SW 1271 (cell line): ENCODE measurements at regions not wholly inside any gene's neighbourhood (a gene's known extent, or its start where the extent isn't known, plus 50 kb on each side); places are given as distances from the start of the nearest gene placed in this dataset.

Experiments used
- DNase-seq, 2 experiments: peaks; one replicate each; lab custom pipeline; 2025; lab: John Stamatoyannopoulos, UW

DNA sequence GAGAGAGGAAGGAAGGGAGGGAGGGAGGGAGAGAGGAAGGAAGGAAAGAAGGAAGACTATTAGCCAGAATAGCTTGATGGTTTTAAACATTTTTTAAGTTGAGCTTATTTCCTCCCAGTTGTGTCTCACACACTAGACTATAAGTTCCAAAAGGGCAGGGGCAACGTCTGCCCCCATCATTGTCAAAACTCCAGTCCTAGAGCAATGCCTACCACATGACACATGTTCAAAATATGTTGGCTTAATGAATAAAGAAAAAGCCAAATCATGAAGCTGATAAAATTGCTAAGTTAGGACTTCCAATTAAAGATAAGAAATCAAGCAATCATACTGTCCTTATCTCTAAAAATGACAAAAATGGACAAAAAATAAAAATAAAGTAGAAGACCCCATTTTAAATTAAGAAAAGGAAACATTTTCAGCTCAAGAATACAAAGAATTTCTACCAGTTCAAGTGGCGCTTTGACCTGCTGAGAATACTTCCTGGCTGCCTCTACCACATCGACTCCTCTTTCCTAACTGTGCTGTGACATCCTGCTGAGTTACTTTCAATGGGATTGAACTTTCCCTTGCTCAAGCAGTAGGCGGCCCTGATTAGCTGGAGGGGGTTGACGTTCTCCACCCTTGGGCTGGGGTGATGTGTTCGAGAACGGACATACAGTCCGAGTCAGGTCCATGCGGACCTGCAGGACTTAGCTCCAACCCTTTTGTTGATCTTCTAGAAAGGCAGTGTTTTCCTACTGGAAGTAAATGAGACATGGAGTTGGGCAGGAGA, 283.9 kb upstream of the FOXQ1 start:
- DNase-seq: no peak

DNA sequence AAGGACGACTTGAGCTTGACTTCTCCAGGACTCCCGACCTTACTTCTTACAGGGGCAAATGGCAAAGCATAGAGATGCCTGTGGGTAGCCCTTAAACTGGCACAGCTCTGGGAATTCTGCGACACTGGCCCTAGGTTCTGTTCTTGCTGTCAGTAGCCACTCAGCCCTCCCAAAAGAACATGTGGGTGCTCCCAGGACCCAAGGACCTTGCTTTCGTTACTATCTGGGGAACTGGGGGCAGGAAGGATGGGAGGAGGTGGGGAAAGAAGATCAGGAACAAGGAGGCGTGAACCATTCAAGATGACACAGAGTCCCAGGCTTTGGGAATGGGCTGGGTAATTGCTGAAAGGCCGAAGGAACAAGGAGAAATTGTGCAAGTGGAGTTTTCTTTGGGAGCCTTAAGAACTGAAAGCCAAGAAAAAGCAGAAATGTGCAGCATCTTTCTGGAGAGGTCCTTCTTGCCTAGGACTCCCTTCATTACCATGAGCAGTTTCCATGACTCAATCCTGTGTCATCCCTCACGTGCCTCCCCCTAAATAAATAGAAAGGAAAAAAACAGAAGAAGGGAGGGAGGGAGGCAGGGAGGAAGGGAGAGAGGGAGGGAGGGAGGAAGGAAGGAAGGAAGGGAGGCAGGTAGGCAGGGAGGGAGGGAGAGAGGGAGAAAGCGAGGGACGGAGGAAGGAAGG, 284.6 kb upstream of the FOXQ1 start:
- DNase-seq: no peak

GRCh38 chr6:1025821-1026220, 286.1 kb upstream of the FOXQ1 start:
- DNase-seq: no peak

- peak in 1 of 2 experiments; percentile 9 for DNase-seq
These were observed 287.3 kb upstream of the FOXQ1 start for GRCh38 chr6:1024587-1024986.

DNA sequence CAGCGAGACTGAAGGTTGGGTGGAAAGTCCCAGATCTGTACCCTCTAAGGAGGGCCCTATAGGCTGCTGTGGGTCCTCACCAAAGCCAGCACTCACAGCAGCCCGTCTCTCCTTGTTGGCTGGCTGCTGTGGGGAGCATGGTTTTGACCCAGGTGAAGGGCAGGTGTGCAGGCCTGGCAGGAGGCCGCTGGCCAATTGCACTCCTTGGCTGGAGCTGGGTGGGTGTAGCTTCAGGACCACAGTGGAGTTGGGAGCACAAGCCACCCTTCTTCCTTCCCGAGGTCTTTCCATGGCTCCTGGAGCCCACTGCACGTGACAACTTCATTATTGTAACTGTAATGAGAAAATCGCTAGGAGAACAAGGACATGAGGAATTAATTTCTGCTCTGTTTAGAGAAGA, 287.7 kb upstream of the FOXQ1 start:
- no peak for DNase-seq

- DNase-seq: no peak
These were observed 288.7 kb upstream of the FOXQ1 start for GRCh38 chr6:1023229-1023628.

DNA sequence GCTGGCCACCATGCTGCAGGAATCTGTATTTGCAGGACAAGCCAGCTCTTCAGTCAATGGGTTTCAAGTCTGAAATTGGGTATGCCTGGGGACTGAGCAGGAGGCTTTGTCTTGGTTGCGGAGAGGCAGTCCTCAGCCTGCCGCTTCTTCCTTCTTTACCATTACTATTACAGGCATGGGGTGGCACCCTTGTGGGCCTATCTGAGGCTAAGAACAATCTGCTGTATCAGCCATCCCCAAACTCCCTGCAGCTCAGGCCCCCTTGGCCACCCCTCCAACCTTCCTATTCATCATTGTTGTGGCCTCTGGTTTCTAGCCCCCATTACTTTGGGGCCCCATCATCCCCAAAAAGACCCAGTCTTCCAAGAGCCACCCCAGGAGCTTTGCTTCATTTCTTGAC, 289.2 kb upstream of the FOXQ1 start:
- no peak for DNase-seq

DNA sequence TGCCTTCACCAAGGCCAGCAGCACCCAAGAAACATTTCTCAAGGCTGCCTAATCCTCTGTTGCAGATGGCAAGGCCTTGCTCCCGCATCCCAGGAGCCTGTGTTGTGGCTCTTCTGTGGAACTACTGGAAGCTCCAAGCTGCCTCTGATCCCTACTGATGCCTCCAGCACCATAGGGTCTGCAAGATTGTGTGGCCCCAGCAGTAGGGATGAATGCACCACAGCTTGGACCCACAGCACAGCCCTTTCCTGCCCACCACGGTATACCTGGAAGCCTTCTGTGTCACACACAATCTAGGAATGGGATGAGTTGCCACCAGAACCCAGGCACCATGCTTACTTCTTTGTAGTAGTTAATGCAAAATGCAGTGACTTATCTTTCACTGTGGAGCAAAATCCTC, 291.1 kb upstream of the FOXQ1 start:
- no peak for DNase-seq

DNA sequence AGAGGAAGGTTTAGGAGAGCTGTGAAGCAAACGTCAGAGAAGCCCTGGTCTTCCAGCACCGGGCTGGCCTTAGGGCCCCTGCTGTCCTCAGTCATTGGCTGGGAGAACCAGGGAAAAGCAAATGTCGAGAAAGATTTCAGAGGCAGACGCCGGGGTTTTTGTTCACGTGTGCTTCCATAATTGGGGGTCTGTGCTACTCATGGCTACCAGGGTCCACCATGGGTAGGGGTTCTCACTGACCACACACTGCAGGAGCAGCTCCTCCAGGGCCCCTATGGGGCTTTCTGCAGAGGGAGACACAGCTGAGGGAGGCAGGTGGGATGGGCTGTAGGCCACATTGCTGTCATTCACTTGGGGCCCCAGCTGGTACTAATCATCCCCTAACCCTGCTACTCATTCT, 291.8 kb upstream of the FOXQ1 start:
- DNase-seq: no peak

DNA sequence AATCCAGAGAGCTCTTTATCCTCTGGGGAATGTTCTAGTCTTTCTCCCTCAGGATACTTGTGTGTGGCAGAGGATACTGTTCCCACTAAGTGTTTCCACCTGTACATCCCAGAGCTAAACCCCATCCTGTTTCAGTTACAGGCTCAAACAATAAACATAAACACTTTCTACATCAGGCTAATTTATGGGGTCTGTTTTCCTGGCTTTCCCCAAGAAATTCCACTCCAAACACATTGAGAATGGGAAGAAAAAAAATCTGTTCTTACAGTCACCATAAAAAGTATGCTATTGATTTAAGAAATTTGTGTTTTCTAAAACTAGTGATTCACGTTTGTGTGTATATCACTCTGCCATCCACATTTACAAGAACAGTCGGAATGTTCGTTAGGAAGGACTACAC, 293.9 kb upstream of the FOXQ1 start:
- DNase-seq: no peak

DNA sequence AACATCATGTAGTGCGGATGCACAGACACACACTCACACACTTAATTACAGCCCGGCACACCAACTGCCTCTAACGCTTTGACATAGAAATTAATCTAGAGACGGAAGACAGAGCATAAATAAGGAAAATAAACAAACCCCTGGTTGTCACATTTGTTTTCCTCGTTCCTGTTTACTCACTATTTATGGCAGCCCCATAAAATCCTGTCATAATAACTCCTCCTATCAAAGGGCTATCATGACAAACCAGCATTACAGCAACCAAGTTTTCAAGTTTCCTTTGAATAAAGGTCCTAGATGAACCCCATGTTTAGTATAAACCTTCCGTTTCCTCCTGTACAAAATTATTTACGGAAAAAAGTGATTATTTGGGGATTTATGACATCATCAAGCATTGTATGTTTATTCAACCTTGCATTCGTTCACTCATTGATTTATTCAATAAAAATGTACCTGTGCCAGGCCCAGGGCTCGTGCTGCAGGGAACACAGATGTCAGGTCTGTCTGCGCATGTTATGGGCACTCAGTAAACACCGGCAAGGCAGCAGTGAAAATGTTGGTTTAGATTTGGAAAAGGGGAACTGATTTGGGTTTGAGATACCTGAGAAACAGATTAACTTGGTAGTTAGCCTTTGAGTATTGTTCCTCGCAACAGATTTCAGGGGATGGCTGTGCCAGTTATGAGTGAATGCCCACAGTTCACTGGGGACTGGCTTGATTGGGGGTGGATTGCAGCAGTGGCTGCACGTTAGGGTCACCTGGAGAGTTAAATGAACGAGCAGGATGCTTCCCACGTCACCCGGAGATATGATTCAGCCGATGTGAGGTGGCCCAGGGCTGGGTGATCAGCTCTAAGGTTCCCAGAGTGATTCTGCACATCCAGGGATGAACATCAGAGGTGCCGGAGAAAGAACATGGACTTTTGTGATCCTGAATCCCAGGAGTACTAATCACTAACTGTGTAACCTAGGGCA, 295.3 kb upstream of the FOXQ1 start:
- no peak for DNase-seq

DNA sequence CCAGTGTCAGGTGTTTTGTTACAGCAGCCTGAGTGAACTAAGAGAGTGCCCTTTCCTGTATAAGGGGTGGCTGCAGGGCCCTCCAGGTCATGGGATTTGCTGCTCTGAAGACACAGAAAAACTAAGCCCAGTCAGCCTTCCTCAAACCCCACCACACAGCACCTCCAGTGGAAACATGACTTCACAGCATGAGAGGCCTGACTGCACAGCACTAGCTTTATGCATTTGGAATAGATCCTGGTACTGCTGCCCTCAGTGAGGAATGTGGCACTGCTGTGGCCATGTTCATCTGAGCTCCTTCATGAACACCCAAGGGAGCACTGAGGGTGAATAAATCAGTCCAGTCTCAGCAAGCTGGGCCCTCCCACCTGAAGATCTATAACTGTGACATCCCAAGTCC, 296.1 kb upstream of the FOXQ1 start:
- DNase-seq: peak in 1 of 2 experiments; percentile 8

DNA sequence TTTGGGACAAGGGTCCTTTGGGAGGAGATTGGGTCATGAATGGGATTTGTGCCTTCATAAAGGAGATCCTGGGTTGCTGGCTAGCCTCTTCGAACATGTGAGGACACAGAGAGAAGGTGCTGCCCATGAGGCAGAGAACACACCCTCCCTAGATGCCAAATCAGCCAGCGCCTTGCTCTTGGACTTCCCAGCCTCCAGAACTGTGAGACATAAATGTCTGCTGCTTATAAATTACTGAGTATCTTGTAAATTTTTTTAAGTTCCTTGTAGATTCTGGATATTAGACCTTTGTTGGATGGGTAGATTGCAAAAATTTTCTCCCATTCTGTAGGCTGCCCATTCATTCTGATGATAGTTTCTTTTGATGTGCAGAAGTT, 297.5 kb upstream of the FOXQ1 start:
- DNase-seq: no peak

GRCh38 chr6:1013656-1014430, 298.1 kb upstream of the FOXQ1 start:
- DNase-seq: no peak

DNA sequence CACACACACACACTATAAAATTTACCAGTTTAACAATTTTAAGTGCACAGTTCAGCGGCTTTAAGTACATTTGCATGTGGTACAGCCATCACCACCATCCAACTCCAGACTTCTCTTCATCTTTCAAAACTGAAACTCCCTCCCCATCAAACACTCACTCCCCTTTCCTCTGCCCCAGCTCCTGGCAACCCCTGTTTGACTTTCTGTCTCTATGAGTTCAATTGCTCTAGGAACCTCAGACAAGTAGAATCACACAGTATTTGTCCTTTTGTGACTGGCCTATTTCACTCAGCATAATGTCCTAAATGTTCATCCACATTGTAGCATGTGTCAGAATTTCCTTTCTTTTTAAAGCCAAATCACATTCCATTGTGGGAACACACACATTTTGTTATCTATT, 302.8 kb upstream of the FOXQ1 start:
- DNase-seq: no peak

GRCh38 chr6:1007159-1007558, 304.7 kb upstream of the FOXQ1 start:
- DNase-seq: no peak

GRCh38 chr6:1004885-1005630, 306.8 kb upstream of the FOXQ1 start:
- DNase-seq: no peak

DNA sequence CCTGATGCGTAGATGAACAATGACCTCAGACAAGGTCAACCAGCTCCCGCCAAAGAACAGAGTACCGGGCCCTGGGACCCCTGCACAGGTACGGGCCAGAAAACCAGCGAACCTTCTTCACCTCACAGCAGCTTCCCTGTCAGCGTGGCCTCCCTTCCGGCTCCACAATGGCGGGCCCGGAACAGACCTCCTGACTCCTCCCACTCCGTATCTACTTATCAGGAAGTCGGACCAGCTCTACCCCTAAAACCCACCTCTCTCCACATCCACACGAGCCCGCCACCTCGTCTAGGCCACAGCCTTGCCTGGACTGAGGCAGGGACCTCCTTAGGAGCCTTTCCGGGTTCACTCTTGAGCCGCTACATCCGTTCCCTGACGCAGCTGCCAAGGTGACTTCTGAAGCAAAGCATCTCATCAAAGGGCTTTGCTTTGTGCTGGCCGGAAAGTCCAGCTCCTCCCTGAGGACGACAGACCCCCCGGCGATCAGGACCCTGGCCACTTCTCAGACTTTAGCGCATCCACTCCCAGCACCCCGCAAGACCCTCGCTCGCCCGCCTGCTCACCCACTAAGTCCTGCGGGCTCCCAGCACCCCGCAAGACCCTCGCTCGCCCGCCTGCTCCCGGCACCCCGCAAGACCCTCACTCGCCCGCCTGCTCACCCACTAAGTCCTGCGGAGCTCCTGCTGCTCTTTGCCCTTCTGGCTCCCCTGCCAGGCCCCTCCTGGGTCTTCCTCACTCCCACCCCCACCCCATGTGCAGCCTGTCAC, 308.3 kb upstream of the FOXQ1 start:
- DNase-seq: no peak

DNA sequence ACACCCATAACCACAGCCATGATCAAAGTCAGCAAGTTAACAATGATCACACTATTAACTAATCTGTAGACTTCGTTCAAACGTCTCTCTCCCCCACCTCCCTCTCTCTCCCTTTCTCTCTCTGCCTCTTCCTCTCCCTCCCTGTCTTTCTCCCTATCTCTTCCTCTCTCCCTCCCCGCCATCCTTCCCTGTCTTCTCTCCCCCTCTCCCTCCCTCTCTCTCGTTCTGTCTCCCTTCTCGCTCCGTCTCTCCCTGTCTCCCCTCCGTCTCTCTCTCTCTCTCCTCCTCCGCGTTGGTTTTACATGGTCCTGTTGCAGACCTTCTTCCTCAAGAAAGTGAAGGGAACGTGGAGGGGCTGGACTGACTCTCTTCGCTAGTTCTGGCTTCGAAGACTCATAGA, 308.9 kb upstream of the FOXQ1 start:
- DNase-seq: no peak

GRCh38 chr6:1001655-1002349, 308.9 kb upstream of the EXOC2 start:
- DNase-seq: no peak
